GM23248 (cell line): ENCODE measurements at regions not wholly inside any gene's neighbourhood (a gene's known extent, or its start where the extent isn't known, plus 50 kb on each side); places are given as distances from the start of the nearest gene placed in this dataset.

Experiments
- EZH2 ChIP-seq: fragments of 200-600 bp; sonication (generic); IDR thresholded peaks from 2 replicates; pipeline ENCODE4 v1.6.1; 2018; ENCODE audit warnings: antibody characterized with exemption, mild to moderate bottlenecking; ENCODE audit not compliant: insufficient read depth, poor library complexity, severe bottlenecking
- EZH2phosphoT487 ChIP-seq: fragments of 200-600 bp; sonication (generic); IDR thresholded peaks from 2 replicates; pipeline ENCODE4 v1.6.1; 2018; ENCODE audit warnings: antibody characterized with exemption, moderate library complexity, mild to moderate bottlenecking, low read depth; ENCODE audit not compliant: insufficient read depth

DNA sequence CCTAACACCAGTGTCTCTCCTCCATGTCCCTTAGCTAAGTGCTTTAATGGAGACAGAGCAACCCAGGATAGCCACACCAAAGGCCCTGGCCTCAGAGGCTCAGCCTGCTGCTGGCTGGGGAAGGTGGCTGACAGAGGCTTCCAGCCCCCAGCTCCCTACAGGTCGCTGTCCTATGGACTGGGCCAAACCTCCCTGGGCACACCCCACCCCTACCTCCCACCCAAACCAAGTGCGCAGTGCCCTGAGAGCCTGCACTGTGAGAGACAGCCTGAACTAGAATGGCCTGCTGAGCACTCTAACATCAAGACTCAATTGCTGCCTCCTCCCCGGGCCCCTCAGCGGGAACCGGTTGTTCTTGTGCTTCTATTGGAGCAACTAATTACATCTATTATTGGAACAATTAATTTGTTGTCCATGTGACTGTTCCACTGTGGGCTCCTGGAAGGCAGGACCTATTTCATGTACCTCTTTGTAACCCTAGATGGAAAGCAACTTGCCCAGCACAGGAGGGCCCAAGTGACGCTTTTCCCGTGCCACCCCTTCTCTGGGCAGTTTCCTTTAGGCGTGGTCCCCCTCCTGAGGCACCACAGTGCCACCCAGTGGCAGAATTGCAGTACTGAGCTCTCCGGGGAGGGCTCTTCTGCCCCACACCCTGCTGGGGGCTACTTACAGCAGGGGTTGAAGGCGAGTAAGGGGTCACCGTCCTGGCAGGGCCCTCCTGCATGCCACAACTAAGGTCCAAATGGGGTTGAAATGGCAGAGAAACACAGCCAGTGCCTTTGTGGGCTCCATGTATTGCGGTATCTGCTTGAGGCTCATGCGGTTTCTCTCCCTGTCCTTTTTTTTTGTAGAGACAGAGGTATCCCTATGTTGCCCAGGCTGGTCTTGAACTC lies 63.7 kb upstream of the WAPL start:
- TF ChIP-seq EZH2: no peak
- TF ChIP-seq EZH2phosphoT487: no peak
